HEK293 (cell line): ENCODE measurements at regions not wholly inside any gene's neighbourhood (a gene's known extent, or its start where the extent isn't known, plus 50 kb on each side); places are given as distances from the start of the nearest gene placed in this dataset.

Source experiments
- CTCF ChIA-PET: fragments of 350-600 bp; formaldehyde crosslinking; extraction: SDS; loops from one replicate; lab custom pipeline; 2021; ENCODE audit warnings: antibody characterized with exemption; lab: Yijun Ruan, JAX
- POLR2A ChIA-PET: fragments of 300-600 bp; formaldehyde crosslinking; extraction: SDS; loops from one replicate; lab custom pipeline; 2020; ENCODE audit warnings: antibody characterized with exemption, inconsistent platforms; lab: Yijun Ruan, JAX
- H3K27ac ChIP-seq: fragments of 200-500 bp; sonication (Bioruptor generic); 2 replicates; pipeline ENCODE4 v1.5.1; 2014; ENCODE audit warnings: low read depth, low read length, control low read depth, inconsistent platforms; ENCODE audit errors: extremely low read depth
- H3K36me3 ChIP-seq, 2 experiments: fragments of 200-500 bp in 1 of 2; sonication (Bioruptor generic) in 1 of 2; 1 replicate in 1 of 2; 2 replicates in 1 of 2; pipeline ENCODE4 v1.5.1; 2014 to 2017; ENCODE audit warnings: inconsistent platforms in 2 of 2, low read length in 2 of 2; ENCODE audit not compliant: control insufficient read depth in 2 of 2, insufficient read depth in 1 of 2
- H3K4me1 ChIP-seq: fragments of 200-500 bp; sonication (Bioruptor generic); 2 replicates; pipeline ENCODE4 v1.5.1; 2014; ENCODE audit warnings: mild to moderate bottlenecking, low read length, inconsistent platforms; ENCODE audit not compliant: control insufficient read depth, insufficient read depth
- H3K4me3 ChIP-seq: 2 replicates; pipeline ENCODE4 v1.5.1; 2011; ENCODE audit warnings: low read depth, mild to moderate bottlenecking, control low read depth, low read length, moderate library complexity
- H3K9me3 ChIP-seq: fragments of 200-500 bp; sonication (Bioruptor generic); 2 replicates; pipeline ENCODE4 v1.5.1; 2014; ENCODE audit warnings: low read depth, low read length, inconsistent platforms; ENCODE audit not compliant: control insufficient read depth, insufficient read depth
- BCL11B ChIP-seq: fragments of 450-650 bp; formaldehyde crosslinking; IDR thresholded peaks from 2 replicates; pipeline ENCODE4 v1.5.1; 2016; ENCODE audit warnings: low read depth, missing biosample characterization, missing genetic modification characterization
- OSR2 ChIP-seq: fragments of 450-650 bp; formaldehyde crosslinking; IDR thresholded peaks from 2 replicates; pipeline ENCODE4 v1.5.1; 2016; ENCODE audit warnings: missing biosample characterization, missing genetic modification characterization
- ZFP3 ChIP-seq: fragments of 450-650 bp; formaldehyde crosslinking; IDR thresholded peaks from 2 replicates; pipeline ENCODE4 v1.5.1; 2016; ENCODE audit warnings: low read depth, missing biosample characterization, missing genetic modification characterization
- ZIC2 ChIP-seq: fragments of 450-650 bp; formaldehyde crosslinking; IDR thresholded peaks from 2 replicates; pipeline ENCODE4 v1.5.1; 2016; ENCODE audit warnings: missing biosample characterization, missing genetic modification characterization
- ZNF16 ChIP-seq: fragments of 450-650 bp; formaldehyde crosslinking; IDR thresholded peaks from 2 replicates; pipeline ENCODE4 v1.5.1; 2016; ENCODE audit warnings: low read depth, missing biosample characterization, missing genetic modification characterization
- ZNF2 ChIP-seq: fragments of 450-650 bp; formaldehyde crosslinking; IDR thresholded peaks from 2 replicates; pipeline ENCODE4 v1.5.1; 2016; ENCODE audit warnings: missing biosample characterization, missing genetic modification characterization
- ZNF202 ChIP-seq: fragments of 450-650 bp; formaldehyde crosslinking; IDR thresholded peaks from 2 replicates; pipeline ENCODE4 v1.5.1; 2016; ENCODE audit warnings: missing biosample characterization, missing genetic modification characterization, borderline replicate concordance
- ZNF211 ChIP-seq: fragments of 450-650 bp; formaldehyde crosslinking; IDR thresholded peaks from 2 replicates; pipeline ENCODE4 v1.5.1; 2016; ENCODE audit warnings: low read depth, missing biosample characterization, missing genetic modification characterization
- ZNF214 ChIP-seq: fragments of 450-650 bp; formaldehyde crosslinking; IDR thresholded peaks from 2 replicates; pipeline ENCODE4 v1.5.1; 2017; ENCODE audit warnings: missing biosample characterization, mild to moderate bottlenecking, missing genetic modification characterization, borderline replicate concordance
- ZNF433 ChIP-seq: fragments of 450-650 bp; formaldehyde crosslinking; IDR thresholded peaks from 2 replicates; pipeline ENCODE4 v1.5.1; 2016; ENCODE audit warnings: missing biosample characterization, missing genetic modification characterization, low read depth
- ZNF501 ChIP-seq: fragments of 450-650 bp; formaldehyde crosslinking; IDR thresholded peaks from 2 replicates; pipeline ENCODE4 v1.5.1; 2016; ENCODE audit warnings: missing biosample characterization, missing genetic modification characterization
- ZNF560 ChIP-seq: fragments of 450-650 bp; formaldehyde crosslinking; IDR thresholded peaks from 2 replicates; pipeline ENCODE4 v1.5.1; 2017; ENCODE audit warnings: missing biosample characterization, missing genetic modification characterization, borderline replicate concordance
- ZNF624 ChIP-seq: fragments of 450-650 bp; formaldehyde crosslinking; IDR thresholded peaks from 2 replicates; pipeline ENCODE4 v1.5.1; 2017; ENCODE audit warnings: missing biosample characterization, missing genetic modification characterization
- ZNF629 ChIP-seq: fragments of 450-650 bp; formaldehyde crosslinking; IDR thresholded peaks from 2 replicates; pipeline ENCODE4 v1.5.1; 2017; ENCODE audit warnings: missing biosample characterization, missing genetic modification characterization
- ZNF707 ChIP-seq: fragments of 450-650 bp; formaldehyde crosslinking; IDR thresholded peaks from 2 replicates; pipeline ENCODE4 v1.5.1; 2016; ENCODE audit warnings: missing biosample characterization, missing genetic modification characterization
- ZNF747 ChIP-seq: fragments of 450-650 bp; formaldehyde crosslinking; IDR thresholded peaks from 2 replicates; pipeline ENCODE4 v1.5.1; 2016; ENCODE audit warnings: missing biosample characterization, missing genetic modification characterization
- ZSCAN23 ChIP-seq: fragments of 450-650 bp; formaldehyde crosslinking; IDR thresholded peaks from 2 replicates; pipeline ENCODE4 v1.5.1; 2016; ENCODE audit warnings: missing biosample characterization, missing genetic modification characterization
- TF ChIP-seq, protein P1 (sequence below): fragments of 450-650 bp; formaldehyde crosslinking; IDR thresholded peaks from 2 replicates; pipeline ENCODE4 v1.5.1; 2016; ENCODE audit warnings: missing biosample characterization, missing genetic modification characterization
- TF ChIP-seq, protein P2 (sequence below): fragments of 450-650 bp; formaldehyde crosslinking; IDR thresholded peaks from 2 replicates; pipeline ENCODE4 v1.5.1; 2016; ENCODE audit warnings: missing biosample characterization, missing genetic modification characterization
- TF ChIP-seq, protein P3 (sequence below): fragments of 450-650 bp; formaldehyde crosslinking; IDR thresholded peaks from 2 replicates; pipeline ENCODE4 v1.5.1; 2016; ENCODE audit warnings: missing biosample characterization, missing genetic modification characterization
- TF ChIP-seq, protein P4 (sequence below): fragments of 450-650 bp; formaldehyde crosslinking; IDR thresholded peaks from 2 replicates; pipeline ENCODE4 v1.5.1; 2017; ENCODE audit warnings: missing biosample characterization, missing genetic modification characterization
- TF ChIP-seq, protein P5 (sequence below): fragments of 450-650 bp; formaldehyde crosslinking; IDR thresholded peaks from 2 replicates; pipeline ENCODE4 v1.5.1; 2016; ENCODE audit warnings: missing biosample characterization, missing genetic modification characterization

DNA sequence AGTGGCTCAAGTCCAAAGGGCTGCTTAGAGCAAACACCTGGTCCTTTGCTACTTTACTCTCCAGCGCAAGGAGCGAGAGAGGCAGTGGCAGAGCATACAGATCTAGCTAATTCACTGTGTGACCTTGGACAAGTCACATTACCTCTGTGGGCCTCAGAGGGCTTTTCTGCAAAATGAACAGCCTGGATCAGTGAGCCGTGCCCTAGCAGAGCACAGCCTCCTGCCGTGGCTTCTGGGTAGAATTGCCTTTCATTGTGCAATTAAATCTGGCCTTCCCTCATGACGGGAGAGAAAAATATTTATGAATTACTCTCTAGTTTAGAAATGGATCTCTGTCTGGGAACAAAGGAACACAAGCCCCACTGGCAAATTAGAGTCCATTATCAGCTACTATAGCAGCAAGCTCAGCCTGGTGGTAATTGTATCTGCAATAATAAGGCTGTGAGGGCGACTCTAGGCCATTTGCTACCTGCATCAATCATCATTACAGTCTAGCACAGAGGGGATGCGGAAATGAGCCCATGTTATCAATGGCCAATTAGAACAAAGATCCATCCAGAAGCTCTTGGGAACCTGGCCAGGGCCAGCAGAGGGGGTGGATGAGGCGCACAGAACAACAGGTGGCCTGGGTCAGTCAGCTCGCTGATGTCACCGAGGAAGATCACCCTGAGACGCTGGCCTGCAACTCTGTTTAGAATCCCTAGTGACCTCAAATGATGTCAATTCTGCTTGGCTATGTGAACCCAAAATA is 114.2 kb upstream of the LY86 start (continued):
- no peak for TF ChIP-seq ZFP3
- TF ChIP-seq, all 188 proteins: peak for 18

DNA sequence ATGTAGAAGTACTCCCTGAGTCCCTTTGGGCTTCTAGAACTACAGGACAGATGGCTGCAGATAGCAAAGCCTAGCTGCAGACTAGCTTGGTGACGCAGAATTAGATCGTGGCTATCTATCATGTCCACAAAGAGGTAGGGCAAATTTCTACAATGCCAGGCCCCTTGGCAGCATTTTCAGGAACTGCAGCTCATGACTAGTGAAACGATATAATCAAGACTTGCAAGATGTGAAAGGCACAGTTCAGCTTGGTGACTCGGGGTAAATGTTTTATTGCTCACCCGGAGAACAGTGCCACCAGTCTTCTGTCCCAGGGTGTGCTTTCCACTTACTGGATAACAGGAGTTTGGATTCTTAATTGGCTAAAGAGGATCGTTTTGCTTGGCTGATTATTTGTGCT is 108.7 kb upstream of the LY86 start:
- no peak overlapping the region for H3K4me3 ChIP-seq
- no peaks in the 10 kb centered on the region for H3K36me3 ChIP-seq
- H3K9me3 ChIP-seq = no peaks in the 10 kb centered on the region
- H3K27ac ChIP-seq = no peak overlapping the region
- H3K4me1 ChIP-seq = no peaks in the 10 kb centered on the region
- ChIA-PET CTCF (interaction anchor here (0.7 kb wide), 1 partner anchor 23 kb away, joined by 3 read pairs; no protein-coding TSS in a partner anchor), POLR2A (no interaction called here)
- TF ChIP-seq OSR2 (tag by site-specific recombination) = no peak

DNA sequence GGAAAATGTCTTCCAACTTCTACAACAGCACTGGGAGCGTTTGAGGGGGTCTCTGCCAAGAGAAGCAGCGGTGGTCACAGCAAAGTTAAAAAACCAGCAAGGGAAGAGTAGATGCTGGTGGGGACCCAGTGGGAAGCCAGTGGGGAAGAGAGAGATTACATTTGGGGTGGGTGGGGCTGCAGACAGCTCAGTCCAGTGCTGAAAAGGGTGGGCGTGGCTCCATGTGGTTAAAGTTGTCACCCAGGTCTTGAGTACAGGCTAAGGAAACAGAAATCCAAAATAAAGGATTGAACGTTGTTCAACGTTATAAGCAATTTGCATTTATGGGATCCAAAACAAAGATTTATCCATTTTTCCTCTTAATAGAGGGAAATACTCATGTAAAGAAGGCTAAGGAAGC is 106.3 kb upstream of the LY86 start:
- ChIA-PET POLR2A (no interaction called here), CTCF (interaction anchor here (0.6 to 1.2 kb wide), 2 partner anchors 65 to 230 kb away, joined by 3 to 5 read pairs; no protein-coding TSS in a partner anchor)
- H3K9me3 ChIP-seq = no peaks in the 10 kb centered on the region
- H3K4me1 ChIP-seq = no peaks in the 10 kb centered on the region
- TF ChIP-seq ZNF629 (tag by site-specific recombination) = no peak
- TF ChIP-seq, protein P1, sequence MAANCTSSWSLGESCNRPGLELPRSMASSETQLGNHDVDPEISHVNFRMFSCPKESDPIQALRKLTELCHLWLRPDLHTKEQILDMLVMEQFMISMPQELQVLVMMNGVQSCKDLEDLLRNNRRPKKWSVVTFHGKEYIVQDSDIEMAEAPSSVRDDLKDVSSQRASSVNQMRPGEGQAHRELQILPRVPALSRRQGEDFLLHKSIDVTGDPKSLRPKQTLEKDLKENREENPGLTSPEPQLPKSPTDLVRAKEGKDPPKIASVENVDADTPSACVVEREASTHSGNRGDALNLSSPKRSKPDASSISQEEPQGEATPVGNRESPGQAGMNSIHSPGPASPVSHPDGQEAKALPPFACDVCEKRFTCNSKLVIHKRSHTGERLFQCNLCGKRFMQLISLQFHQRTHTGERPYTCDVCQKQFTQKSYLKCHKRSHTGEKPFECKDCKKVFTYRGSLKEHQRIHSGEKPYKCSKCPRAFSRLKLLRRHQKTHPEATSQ = no peak
- TF ChIP-seq ZSCAN23 = no peak
- TF ChIP-seq BCL11B (tag by site-specific recombination) = no peak
- TF ChIP-seq, protein P2, sequence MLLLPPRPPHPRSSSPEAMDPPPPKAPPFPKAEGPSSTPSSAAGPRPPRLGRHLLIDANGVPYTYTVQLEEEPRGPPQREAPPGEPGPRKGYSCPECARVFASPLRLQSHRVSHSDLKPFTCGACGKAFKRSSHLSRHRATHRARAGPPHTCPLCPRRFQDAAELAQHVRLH (tag by site-specific recombination) = no peak
- TF ChIP-seq ZNF214 (tag by site-specific recombination) = no peak
- TF ChIP-seq ZNF501 (tag by site-specific recombination) = no peak
- no peak overlapping the region for H3K27ac ChIP-seq
- H3K36me3 ChIP-seq = no peaks in the 10 kb centered on the region
- no peak overlapping the region for H3K4me3 ChIP-seq

DNA sequence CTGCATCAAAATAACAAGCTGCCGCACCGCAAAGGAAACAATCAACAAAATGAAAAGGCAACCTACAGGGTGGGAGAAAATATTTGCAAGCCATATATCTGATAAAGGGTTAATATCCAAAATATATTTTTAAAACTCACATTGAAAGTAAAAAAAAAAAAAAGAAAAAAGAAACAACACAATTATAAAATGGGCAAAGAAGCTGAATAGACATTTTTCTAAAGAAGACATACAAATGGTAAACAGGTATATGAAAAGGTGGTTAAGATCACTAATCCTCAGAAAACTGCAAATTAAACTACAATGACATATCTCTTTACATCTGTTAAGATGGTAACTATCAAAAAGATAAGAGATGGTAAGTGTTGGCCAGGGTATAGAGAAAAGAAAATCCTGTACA is 105.4 kb upstream of the LY86 start:
- Histone ChIP-seq H3K9me3 (no peaks in the 10 kb centered on the region), H3K4me3 (no peak overlapping the region), H3K27ac (no peak overlapping the region), H3K36me3 (no peaks in the 10 kb centered on the region), H3K4me1 (no peaks in the 10 kb centered on the region)
- POLR2A ChIA-PET = no interaction called here
- CTCF ChIA-PET = interaction anchor here (0.6 to 1.2 kb wide), 2 partner anchors 49 to 64 kb away, joined by 3 read pairs; no protein-coding TSS in a partner anchor
- TF ChIP-seq, protein P3, sequence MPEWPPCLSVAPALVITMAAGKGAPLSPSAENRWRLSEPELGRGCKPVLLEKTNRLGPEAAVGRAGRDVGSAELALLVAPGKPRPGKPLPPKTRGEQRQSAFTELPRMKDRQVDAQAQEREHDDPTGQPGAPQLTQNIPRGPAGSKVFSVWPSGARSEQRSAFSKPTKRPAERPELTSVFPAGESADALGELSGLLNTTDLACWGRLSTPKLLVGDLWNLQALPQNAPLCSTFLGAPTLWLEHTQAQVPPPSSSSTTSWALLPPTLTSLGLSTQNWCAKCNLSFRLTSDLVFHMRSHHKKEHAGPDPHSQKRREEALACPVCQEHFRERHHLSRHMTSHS (tag by site-specific recombination) = no peak
- no peak for TF ChIP-seq ZNF433
- TF ChIP-seq ZNF560 (tag by site-specific recombination) = no peak
- no peak for TF ChIP-seq ZNF707 (tag by site-specific recombination)
- TF ChIP-seq ZNF16 (tag by site-specific recombination) = no peak
- no peak for TF ChIP-seq ZNF2
- TF ChIP-seq, protein P4, sequence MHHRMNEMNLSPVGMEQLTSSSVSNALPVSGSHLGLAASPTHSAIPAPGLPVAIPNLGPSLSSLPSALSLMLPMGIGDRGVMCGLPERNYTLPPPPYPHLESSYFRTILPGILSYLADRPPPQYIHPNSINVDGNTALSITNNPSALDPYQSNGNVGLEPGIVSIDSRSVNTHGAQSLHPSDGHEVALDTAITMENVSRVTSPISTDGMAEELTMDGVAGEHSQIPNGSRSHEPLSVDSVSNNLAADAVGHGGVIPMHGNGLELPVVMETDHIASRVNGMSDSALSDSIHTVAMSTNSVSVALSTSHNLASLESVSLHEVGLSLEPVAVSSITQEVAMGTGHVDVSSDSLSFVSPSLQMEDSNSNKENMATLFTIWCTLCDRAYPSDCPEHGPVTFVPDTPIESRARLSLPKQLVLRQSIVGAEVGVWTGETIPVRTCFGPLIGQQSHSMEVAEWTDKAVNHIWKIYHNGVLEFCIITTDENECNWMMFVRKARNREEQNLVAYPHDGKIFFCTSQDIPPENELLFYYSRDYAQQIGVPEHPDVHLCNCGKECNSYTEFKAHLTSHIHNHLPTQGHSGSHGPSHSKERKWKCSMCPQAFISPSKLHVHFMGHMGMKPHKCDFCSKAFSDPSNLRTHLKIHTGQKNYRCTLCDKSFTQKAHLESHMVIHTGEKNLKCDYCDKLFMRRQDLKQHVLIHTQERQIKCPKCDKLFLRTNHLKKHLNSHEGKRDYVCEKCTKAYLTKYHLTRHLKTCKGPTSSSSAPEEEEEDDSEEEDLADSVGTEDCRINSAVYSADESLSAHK (tag by site-specific recombination) = no peak
- TF ChIP-seq ZNF747 (tag by site-specific recombination) = no peak
- TF ChIP-seq, protein P5, sequence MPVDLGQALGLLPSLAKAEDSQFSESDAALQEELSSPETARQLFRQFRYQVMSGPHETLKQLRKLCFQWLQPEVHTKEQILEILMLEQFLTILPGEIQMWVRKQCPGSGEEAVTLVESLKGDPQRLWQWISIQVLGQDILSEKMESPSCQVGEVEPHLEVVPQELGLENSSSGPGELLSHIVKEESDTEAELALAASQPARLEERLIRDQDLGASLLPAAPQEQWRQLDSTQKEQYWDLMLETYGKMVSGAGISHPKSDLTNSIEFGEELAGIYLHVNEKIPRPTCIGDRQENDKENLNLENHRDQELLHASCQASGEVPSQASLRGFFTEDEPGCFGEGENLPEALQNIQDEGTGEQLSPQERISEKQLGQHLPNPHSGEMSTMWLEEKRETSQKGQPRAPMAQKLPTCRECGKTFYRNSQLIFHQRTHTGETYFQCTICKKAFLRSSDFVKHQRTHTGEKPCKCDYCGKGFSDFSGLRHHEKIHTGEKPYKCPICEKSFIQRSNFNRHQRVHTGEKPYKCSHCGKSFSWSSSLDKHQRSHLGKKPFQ (tag by site-specific recombination) = no peak
- TF ChIP-seq ZNF624 (tag by site-specific recombination) = no peak
- no peak for TF ChIP-seq ZNF202 (tag by site-specific recombination)
- no peak for TF ChIP-seq ZIC2 (tag by site-specific recombination)
- no peak for TF ChIP-seq ZNF211 (tag by site-specific recombination)
